ENCODE measurements at regions not wholly inside any gene's neighbourhood (a gene's known extent, or its start where the extent isn't known, plus 50 kb on each side); places are given as distances from the start of the nearest gene placed in this dataset.

DNA sequence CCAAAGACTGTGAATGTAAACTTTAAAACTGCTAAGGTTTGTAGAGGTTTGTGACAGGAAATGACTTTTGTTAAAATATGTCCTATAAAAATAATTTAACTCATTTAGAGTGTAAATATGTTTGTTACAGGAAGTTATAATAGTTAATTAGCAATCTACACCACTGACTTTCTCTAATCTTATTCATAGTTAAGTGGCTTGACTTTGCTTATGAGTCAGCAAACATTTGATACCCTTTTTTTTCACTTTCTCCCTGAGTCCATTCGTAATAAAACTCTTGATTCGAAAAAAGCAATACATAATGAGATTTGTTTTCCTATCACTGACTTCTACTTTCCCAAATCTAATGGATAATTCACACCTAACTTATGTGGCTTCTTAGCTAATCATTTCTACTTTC, 317.7 kb upstream of the SEMA3C start (continued):
- TF ChIP-seq CTBP2 (IDR thresholded peaks at IDR 0.05; ENCODE audit: borderline replicate concordance, insufficient read depth, insufficient read length, low read length) (no peak), POU5F1 (IDR thresholded peaks at IDR 0.05; ENCODE audit: low read depth, low read length) (no peak), EP300 (IDR thresholded peaks at IDR 0.05; ENCODE audit: borderline replicate concordance in 1 of 2, low read depth in 2 of 2, low read length in 2 of 2) (no peak)
